ENCODE measurements at regions not wholly inside any gene's neighbourhood (a gene's known extent, or its start where the extent isn't known, plus 50 kb on each side); places are given as distances from the start of the nearest gene placed in this dataset.
A peak's percentile ranks its signal among the peaks of the same experiment; 100 is the strongest.

GRCh38 chr4:188701952-188702351 lies 562.7 kb downstream of the TRIML1 start:
- TF ChIP-seq, protein P1, sequence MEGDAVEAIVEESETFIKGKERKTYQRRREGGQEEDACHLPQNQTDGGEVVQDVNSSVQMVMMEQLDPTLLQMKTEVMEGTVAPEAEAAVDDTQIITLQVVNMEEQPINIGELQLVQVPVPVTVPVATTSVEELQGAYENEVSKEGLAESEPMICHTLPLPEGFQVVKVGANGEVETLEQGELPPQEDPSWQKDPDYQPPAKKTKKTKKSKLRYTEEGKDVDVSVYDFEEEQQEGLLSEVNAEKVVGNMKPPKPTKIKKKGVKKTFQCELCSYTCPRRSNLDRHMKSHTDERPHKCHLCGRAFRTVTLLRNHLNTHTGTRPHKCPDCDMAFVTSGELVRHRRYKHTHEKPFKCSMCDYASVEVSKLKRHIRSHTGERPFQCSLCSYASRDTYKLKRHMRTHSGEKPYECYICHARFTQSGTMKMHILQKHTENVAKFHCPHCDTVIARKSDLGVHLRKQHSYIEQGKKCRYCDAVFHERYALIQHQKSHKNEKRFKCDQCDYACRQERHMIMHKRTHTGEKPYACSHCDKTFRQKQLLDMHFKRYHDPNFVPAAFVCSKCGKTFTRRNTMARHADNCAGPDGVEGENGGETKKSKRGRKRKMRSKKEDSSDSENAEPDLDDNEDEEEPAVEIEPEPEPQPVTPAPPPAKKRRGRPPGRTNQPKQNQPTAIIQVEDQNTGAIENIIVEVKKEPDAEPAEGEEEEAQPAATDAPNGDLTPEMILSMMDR (conservative IDR thresholded peaks at IDR 0.05; ENCODE audit: low read depth, low read length): no peak
- H3K4me3 ChIP-seq (ENCODE audit: low read depth, low read length): no peak overlapping the region
- no peak for DNase-seq (ENCODE audit: low read depth)

DNA sequence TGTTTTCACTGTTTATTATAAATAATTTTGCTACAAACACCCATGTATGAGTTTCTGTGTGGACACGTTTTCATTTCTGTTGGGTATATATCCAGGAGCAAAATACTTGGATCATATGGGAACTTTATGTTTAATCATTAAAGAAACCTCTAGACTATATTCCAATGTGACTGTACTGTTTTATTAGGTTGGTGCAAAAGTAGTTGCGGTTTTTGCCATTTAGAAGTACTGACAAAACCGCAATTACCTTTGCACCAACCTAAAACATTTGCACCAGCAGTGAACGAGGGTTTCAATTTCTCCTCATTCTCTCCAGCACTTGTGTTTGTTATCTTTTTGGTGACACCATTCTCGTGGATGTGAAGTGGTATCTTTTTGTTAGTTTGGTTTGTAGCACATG lies 565.0 kb downstream of the TRIML1 start:
- no peak for DNase-seq (ENCODE audit: low read depth)
- TF ChIP-seq, protein P1 (conservative IDR thresholded peaks at IDR 0.05; ENCODE audit: low read depth, low read length): no peak
- H3K4me3 ChIP-seq (ENCODE audit: low read depth, low read length): no peak overlapping the region

GRCh38 chr4:188707036-188707435 lies 567.8 kb downstream of the TRIML1 start:
- TF ChIP-seq, protein P1 (conservative IDR thresholded peaks at IDR 0.05; ENCODE audit: low read depth, low read length): no peak
- H3K4me3 ChIP-seq (ENCODE audit: low read depth, low read length): no peak overlapping the region

DNA sequence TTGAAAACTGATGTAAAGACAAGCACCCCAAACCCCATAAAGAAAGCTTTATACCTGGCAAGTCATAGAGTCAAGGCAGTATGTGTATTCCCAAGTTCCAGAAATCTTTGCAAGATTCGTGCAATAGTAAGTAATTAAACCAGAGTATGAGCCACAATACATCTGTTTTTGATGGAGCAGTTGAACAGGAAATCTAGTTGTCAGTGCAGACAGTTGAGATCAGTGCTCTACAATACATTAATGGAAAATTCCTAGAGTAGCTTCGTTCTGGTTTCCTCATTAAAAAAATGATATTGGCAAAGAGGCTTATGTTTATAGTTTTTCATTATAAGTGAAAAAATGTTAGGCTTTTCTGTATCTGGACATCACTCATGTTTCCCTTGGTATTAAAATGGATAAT lies 575.3 kb downstream of the TRIML1 start:
- DNase-seq (ENCODE audit: low read depth): no peak
- H3K4me3 ChIP-seq (ENCODE audit: low read depth, low read length): no peak overlapping the region
- TF ChIP-seq, protein P1 (conservative IDR thresholded peaks at IDR 0.05; ENCODE audit: low read depth, low read length): no peak

More at GRCh38 chr4:188707036-188707435, 567.8 kb downstream of the TRIML1 start:
- DNase-seq (ENCODE audit: low read depth): peak; percentile 6

GRCh38 chr4:188714907-188715306 lies 575.7 kb downstream of the TRIML1 start:
- H3K4me3 ChIP-seq (ENCODE audit: low read depth, low read length): no peak overlapping the region
- TF ChIP-seq, protein P1 (conservative IDR thresholded peaks at IDR 0.05; ENCODE audit: low read depth, low read length): no peak
- peak; percentile 46 for DNase-seq (ENCODE audit: low read depth)

- TF ChIP-seq, protein P1 (conservative IDR thresholded peaks at IDR 0.05; ENCODE audit: low read depth, low read length): no peak
- no peak overlapping the region for H3K4me3 ChIP-seq (ENCODE audit: low read depth, low read length)
- DNase-seq (ENCODE audit: low read depth): no peak
Measured at GRCh38 chr4:188717661-188718060, 578.4 kb downstream of the TRIML1 start.

DNA sequence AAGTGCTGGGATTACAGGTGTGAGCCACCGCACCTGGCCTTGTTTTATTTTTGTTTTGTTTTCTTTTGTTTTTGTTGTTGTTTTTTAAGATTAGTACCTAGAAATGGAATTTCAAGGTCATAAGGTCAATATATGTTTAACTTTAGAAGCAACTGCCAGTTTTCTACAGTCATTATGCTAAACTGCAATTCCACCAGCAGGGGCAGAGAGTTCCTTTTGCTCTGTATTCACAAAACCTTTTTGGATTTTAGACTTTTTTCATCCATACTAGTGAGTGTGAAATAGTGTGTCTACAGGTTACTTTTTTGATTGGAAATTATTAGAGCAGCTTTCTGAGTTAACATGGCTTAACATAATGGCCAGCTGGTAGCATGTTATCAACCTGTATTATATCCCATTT lies 580.6 kb downstream of the TRIML1 start:
- TF ChIP-seq, protein P1 (conservative IDR thresholded peaks at IDR 0.05; ENCODE audit: low read depth, low read length): no peak
- H3K4me3 ChIP-seq (ENCODE audit: low read depth, low read length): no peak overlapping the region
- DNase-seq (ENCODE audit: low read depth): no peak
